NB4 (cell line): ENCODE measurements at regions not wholly inside any gene's neighbourhood (a gene's known extent, or its start where the extent isn't known, plus 50 kb on each side); places are given as distances from the start of the nearest gene placed in this dataset.
"Not testable (repeated sequence)": the region's sequence is repeated elsewhere in the genome, so short reads cannot be mapped to it uniquely, and the experiment has no call there.

Experiments used
- CTCF ChIP-seq: IDR thresholded peaks from one replicate; pipeline ENCODE4 v1.5.1; 2012; ENCODE audit warnings: low read depth, low read length
- MAX ChIP-seq: IDR thresholded peaks from 2 replicates; pipeline ENCODE4 v1.6.1; 2011; ENCODE audit warnings: low read depth, low read length
- MYC ChIP-seq: IDR thresholded peaks from 2 replicates; pipeline ENCODE4 v1.6.1; 2011; ENCODE audit warnings: low read depth, low read length
- POLR2A ChIP-seq: IDR thresholded peaks from 2 replicates; pipeline ENCODE4 v1.6.1; 2011; ENCODE audit warnings: mild to moderate bottlenecking; ENCODE audit not compliant: insufficient read length; ENCODE audit errors: extremely low read depth

GRCh38 chr9:40174035-40174434, 818.6 kb downstream of the SPATA31A1 start:
- not testable (repeated sequence) for TF ChIP-seq CTCF, POLR2A, MAX, MYC
